PC-3 (cell line): ENCODE measurements at regions not wholly inside any gene's neighbourhood (a gene's known extent, or its start where the extent isn't known, plus 50 kb on each side); places are given as distances from the start of the nearest gene placed in this dataset.

ENCODE experiments used
- CTCF ChIP-seq: fragments of 300-600 bp; sonication (generic); conservative IDR thresholded peaks from 2 replicates; pipeline ENCODE4 v1.5.1; 2017; ENCODE audit warnings: antibody characterized with exemption, low read depth, mild to moderate bottlenecking, low read length
- EZH2phosphoT487 ChIP-seq: fragments of 300-600 bp; sonication (generic); IDR thresholded peaks from 2 replicates; pipeline ENCODE4 v1.6.1; 2018; ENCODE audit warnings: mild to moderate bottlenecking, antibody characterized with exemption, low read length, borderline replicate concordance

- TF ChIP-seq CTCF (no peak), EZH2phosphoT487 (no peak)
Measured at GRCh38 chr3:16090024-16090423, 84.5 kb upstream of the GALNT15 start.
